Nephron progenitor cell (in vitro differentiated cells): ENCODE measurements at regions not wholly inside any gene's neighbourhood (a gene's known extent, or its start where the extent isn't known, plus 50 kb on each side); places are given as distances from the start of the nearest gene placed in this dataset.

ENCODE experiments used
- DNase-seq: peaks from one replicate; pipeline ENCODE4 v3.0.0; 2021
- H3K27ac Mint-ChIP-seq: 2 replicates; pipeline ENCODE4 v1.8.0; 2021; ENCODE audit warnings: mild to moderate bottlenecking, moderate library complexity, mixed read lengths
- H3K27me3 Mint-ChIP-seq: 2 replicates; pipeline ENCODE4 v1.8.0; 2021; ENCODE audit warnings: mild to moderate bottlenecking, low read depth, mixed read lengths; ENCODE audit not compliant: poor library complexity
- H3K36me3 Mint-ChIP-seq: 2 replicates; pipeline ENCODE4 v1.8.0; 2021; ENCODE audit warnings: low read depth, mixed read lengths
- H3K4me1 Mint-ChIP-seq: 2 replicates; pipeline ENCODE4 v1.8.0; 2021; ENCODE audit warnings: mixed read lengths
- H3K4me3 Mint-ChIP-seq: 2 replicates; pipeline ENCODE4 v1.8.0; 2021; ENCODE audit warnings: mild to moderate bottlenecking, moderate library complexity, mixed read lengths
- H3K9me3 Mint-ChIP-seq: 2 replicates; pipeline ENCODE4 v1.8.0; 2021; ENCODE audit warnings: mild to moderate bottlenecking, moderate library complexity, mixed read lengths
- TF ChIP-seq, protein P1 (sequence below): fragments of 200-600 bp; sonication (generic); IDR thresholded peaks from 2 replicates; pipeline ENCODE4 v1.5.0; 2021; ENCODE audit warnings: antibody characterized with exemption

DNA sequence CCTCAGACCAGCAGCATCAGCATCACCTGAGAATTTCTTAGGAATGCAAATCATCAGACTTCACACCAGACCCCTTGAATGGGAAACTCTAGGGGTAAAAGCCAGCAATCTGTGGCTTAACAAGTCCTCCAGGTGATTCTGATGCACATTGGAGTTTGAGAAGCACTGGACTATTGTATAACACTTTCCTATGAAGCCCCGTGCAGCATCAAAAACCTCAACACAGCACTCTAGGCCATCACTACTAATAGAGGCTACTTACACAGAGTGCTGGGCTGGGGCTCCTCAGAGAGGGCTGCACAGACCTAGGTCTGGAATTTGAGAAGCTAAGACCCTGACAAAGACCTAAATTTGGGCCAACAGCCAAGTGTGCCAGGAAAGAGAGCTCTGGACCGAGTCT is 95.7 kb upstream of the ARAP3 start:
- TF ChIP-seq, protein P1, sequence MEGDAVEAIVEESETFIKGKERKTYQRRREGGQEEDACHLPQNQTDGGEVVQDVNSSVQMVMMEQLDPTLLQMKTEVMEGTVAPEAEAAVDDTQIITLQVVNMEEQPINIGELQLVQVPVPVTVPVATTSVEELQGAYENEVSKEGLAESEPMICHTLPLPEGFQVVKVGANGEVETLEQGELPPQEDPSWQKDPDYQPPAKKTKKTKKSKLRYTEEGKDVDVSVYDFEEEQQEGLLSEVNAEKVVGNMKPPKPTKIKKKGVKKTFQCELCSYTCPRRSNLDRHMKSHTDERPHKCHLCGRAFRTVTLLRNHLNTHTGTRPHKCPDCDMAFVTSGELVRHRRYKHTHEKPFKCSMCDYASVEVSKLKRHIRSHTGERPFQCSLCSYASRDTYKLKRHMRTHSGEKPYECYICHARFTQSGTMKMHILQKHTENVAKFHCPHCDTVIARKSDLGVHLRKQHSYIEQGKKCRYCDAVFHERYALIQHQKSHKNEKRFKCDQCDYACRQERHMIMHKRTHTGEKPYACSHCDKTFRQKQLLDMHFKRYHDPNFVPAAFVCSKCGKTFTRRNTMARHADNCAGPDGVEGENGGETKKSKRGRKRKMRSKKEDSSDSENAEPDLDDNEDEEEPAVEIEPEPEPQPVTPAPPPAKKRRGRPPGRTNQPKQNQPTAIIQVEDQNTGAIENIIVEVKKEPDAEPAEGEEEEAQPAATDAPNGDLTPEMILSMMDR: no peak
- DNase-seq: no peak
- Mint-ChIP-seq H3K36me3 (no peaks in the 10 kb centered on the region), H3K27me3 (peaks cover 9% of the 10 kb centered on the region), H3K4me3 (no peak overlapping the region), H3K27ac (no peak overlapping the region), H3K9me3 (no peaks in the 10 kb centered on the region), H3K4me1 (peaks cover 62% of the 10 kb centered on the region)

DNA sequence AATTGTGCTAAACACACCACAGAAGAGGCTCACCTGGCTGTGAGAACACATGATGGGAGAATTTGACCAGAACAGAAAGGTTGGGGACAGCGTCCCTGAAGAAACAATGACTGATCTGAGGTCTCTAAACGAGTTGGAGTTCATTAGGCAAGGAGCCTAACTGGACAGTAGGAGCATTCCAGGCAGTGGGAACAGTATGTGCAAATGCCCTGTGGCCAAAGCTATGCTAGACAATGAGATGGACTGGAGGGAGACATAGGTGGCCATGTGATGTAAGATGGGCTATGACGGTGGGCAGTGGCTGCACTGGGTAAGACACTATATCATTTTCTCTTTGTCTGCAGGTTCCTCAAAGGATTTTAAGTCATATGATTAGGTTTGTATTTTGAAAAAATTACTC is 95.1 kb upstream of the ARAP3 start:
- H3K4me3 Mint-ChIP-seq: no peak overlapping the region

DNA sequence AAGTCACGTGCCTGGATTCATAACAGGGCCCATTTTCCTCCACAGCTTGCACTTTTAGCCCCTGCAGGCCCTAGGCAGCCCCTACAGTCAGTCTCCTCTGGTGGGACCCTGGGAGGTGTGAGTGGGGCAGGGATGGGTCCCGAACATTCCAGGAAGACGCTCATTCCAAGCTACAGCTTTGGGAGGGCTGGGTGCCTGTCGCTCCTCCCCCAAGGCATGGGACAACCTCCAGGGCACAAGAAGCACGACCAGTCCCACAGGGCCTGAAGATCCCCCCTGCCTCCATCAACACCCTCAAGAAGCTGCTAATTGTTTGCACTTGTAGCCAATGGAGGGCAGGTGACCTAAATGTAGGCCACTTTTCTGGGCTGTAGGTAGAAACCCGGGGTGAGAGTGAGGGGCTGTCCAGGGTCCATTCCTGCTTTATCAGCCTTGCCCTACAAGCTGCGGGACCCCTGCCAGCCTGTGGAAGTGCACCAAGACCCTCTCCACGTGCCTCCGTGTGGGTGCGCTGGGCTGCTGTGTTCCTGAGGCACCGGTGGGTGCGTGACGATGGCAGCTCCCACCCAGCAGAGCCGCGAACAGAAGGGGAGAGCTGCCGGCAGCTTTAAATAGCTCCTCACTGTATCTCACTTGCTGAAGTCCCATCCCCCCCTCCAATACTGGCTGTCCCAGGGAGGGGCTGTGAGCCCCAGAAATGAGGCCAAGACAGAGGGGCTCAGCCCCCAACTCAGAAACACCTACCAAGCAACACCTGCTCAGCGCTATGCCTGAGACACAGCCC is 91.9 kb upstream of the ARAP3 start:
- Mint-ChIP-seq H3K9me3 (no peaks in the 10 kb centered on the region), H3K36me3 (no peaks in the 10 kb centered on the region), H3K4me3 (no peak overlapping the region), H3K27me3 (peaks cover 17% of the 10 kb centered on the region), H3K27ac (no peak overlapping the region), H3K4me1 (peaks cover 59% of the 10 kb centered on the region)
- no peak for DNase-seq
- TF ChIP-seq, protein P1: no peak

More for the DNA sequence above, 95.1 kb upstream of the ARAP3 start:
- Mint-ChIP-seq H3K4me1 (peaks cover 66% of the 10 kb centered on the region), H3K9me3 (no peaks in the 10 kb centered on the region), H3K36me3 (no peaks in the 10 kb centered on the region), H3K27me3 (peaks cover 10% of the 10 kb centered on the region), H3K27ac (peak overlapping the region; percentile 71)
- no peak for DNase-seq
- TF ChIP-seq, protein P1: no peak

DNA sequence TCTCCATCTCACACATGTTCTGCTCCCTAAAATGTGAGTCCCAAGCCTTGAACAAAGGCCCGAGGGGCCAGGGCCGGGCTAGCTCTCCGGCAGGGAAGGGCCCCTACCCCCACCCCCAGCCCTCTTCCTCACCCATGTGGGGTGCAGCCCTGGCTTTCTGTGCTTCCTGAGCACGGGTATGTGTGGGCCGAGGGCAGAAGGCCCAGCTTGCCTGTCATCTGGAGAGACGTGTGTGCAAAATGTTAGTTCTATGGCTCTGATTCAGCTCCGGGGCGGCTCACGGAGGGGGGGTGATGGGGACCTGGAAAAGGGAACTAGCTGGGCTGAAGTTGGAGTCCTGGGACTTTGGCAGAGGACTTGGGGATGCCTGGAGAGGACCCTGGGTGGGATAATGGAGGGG is 90.3 kb upstream of the ARAP3 start:
- no peak overlapping the region for H3K4me3 Mint-ChIP-seq
- TF ChIP-seq, protein P1: no peak
- H3K9me3 Mint-ChIP-seq: no peaks in the 10 kb centered on the region
- peaks cover 20% of the 10 kb centered on the region for H3K27me3 Mint-ChIP-seq
- no peaks in the 10 kb centered on the region for H3K36me3 Mint-ChIP-seq
- DNase-seq: no peak
- H3K4me1 Mint-ChIP-seq: peaks cover 48% of the 10 kb centered on the region
- no peak overlapping the region for H3K27ac Mint-ChIP-seq

DNA sequence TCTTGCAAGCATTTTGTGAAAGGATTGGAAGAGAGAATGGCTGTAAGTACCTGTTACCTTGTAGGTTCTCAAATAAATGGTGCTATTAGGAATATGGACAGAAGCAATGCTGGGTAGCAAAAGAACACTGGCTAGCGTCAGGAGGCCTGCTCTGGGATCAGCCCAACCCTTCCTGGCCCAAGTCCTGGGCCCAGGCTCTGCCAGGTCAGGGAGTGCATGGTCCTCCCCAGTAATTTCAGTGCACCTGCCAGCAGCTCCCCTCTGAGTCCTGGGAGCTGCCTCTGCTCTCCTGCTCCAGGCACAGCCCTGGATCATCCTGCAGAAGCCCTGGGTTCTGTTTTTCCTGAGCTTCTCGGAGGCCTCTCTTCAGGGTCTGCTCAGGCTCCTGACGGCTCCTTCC is 89.5 kb upstream of the ARAP3 start:
- Mint-ChIP-seq H3K4me1 (peaks cover 42% of the 10 kb centered on the region), H3K9me3 (no peaks in the 10 kb centered on the region), H3K36me3 (no peaks in the 10 kb centered on the region), H3K27ac (no peak overlapping the region), H3K4me3 (no peak overlapping the region), H3K27me3 (peaks cover 20% of the 10 kb centered on the region)
- TF ChIP-seq, protein P1: no peak
- DNase-seq: no peak

DNA sequence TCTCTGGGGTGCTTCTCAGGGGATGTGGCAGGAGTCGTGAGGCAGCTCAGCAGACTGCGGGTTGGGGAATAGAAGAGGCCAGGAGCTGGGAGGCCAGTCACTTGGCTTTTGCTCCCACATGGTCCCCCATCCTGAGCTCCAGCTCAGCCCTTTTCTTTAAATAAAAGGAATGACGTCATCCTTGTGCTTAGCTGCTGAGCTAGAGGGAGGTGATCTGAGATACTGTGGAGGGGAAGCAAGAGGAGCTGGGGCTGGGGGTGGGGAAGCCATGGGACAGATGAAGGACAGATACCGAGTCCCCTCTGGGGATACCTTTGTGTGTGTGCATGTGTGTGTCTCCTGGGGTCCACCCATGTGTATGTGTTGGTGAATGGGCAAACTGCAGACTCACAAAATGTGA is 89.0 kb upstream of the ARAP3 start:
- DNase-seq: no peak
- TF ChIP-seq, protein P1: no peak
- Mint-ChIP-seq H3K27me3 (peaks cover 22% of the 10 kb centered on the region), H3K27ac (no peak overlapping the region), H3K9me3 (no peaks in the 10 kb centered on the region), H3K36me3 (no peaks in the 10 kb centered on the region), H3K4me1 (peaks cover 42% of the 10 kb centered on the region), H3K4me3 (no peak overlapping the region)
